ENCODE measurements at regions not wholly inside any gene's neighbourhood (a gene's known extent, or its start where the extent isn't known, plus 50 kb on each side); places are given as distances from the start of the nearest gene placed in this dataset.

DNA sequence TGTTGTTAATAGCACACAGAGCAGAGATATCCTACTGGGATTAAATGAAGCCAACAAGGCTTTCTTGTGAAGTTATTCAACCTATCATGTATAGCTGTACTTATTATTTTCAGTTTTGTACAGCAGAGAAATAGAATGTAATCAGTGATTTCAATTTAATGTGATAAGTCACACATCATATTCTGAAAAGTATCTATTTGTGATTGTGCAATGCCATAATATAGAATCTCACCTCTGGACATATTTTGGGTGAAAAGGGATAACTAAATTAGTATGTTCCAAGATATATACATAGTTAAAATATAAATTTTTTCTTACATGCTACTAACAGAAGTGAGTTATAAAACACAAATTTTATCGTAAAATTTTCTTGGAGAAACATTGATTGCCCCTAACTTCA is 544.3 kb upstream of the KIF2B start:
- CTCF ChIA-PET = no interaction called here
- no peak overlapping the region for H3K27ac ChIP-seq (ENCODE audit: insufficient read depth in 1 of 2, low read depth in 1 of 2, low read length in 2 of 2, poor library complexity in 1 of 2, severe bottlenecking in 2 of 2)
- POLR2A ChIA-PET = no interaction called here

DNA sequence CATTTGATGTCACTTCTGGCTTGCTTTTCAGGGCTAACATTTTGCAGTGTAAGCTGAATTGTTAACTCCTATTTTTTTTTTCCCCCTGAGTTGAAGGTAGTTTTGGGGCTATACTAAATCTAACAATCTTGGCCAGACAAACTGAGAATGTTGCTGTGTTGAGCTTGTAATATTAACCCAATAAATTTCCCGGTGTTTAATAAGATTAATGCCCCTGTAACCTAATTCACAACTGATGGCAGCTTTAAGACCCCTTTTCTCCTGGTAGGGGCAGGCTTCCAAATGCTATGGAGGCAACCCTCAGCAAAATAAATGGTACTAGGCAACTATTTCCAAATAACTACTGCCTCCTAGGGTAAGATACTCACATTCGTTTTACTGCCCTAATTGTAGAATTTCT is 549.6 kb upstream of the KIF2B start:
- H3K27ac ChIP-seq (ENCODE audit: insufficient read depth in 1 of 2, low read depth in 1 of 2, low read length in 2 of 2, poor library complexity in 1 of 2, severe bottlenecking in 2 of 2) = no peak overlapping the region
- no peaks in the 10 kb centered on the region for H3K9me3 ChIP-seq (ENCODE audit: control extremely low read depth in 1 of 5, control insufficient read depth in 4 of 5, insufficient read depth in 2 of 5, low read depth in 1 of 5, low read length in 4 of 5)
- CTCF ChIA-PET = no interaction called here
- no CpG with 5 or more reads among the region's 2 CpGs for WGBS (ENCODE audit: insufficient coverage)
- no peaks in the 10 kb centered on the region for H3K4me1 ChIP-seq (ENCODE audit: control extremely low read depth in 1 of 4, control insufficient read depth in 4 of 4, insufficient read depth in 4 of 4, low read length in 3 of 4)
- no peaks in the 10 kb centered on the region for H3K36me3 ChIP-seq (ENCODE audit: control insufficient read depth in 4 of 4, insufficient read depth in 4 of 4, low read length in 3 of 4)
- POLR2A ChIA-PET = no interaction called here
- H3K27me3 ChIP-seq (replicated peaks in 2 of 5; ENCODE audit: control insufficient read depth in 4 of 5, insufficient read depth in 5 of 5, low read length in 4 of 5) = no peaks in the 10 kb centered on the region
- no peak for DNase-seq
- no peak overlapping the region for H3K4me3 ChIP-seq (ENCODE audit: control insufficient read depth in 1 of 7, extremely low read depth in 1 of 7, insufficient read depth in 4 of 7, low read depth in 2 of 7, low read length in 6 of 7)

More for the DNA sequence above, 544.3 kb upstream of the KIF2B start:
- H3K27me3 ChIP-seq (replicated peaks in 2 of 5; ENCODE audit: control insufficient read depth in 4 of 5, insufficient read depth in 5 of 5, low read length in 4 of 5) = no peaks in the 10 kb centered on the region
- WGBS (ENCODE audit: insufficient coverage) = no CpG with 5 or more reads among the region's 1 CpG
- DNase-seq = no peak
- H3K9me3 ChIP-seq (ENCODE audit: control extremely low read depth in 1 of 5, control insufficient read depth in 4 of 5, insufficient read depth in 2 of 5, low read depth in 1 of 5, low read length in 4 of 5) = no peaks in the 10 kb centered on the region
- no peaks in the 10 kb centered on the region for H3K36me3 ChIP-seq (ENCODE audit: control insufficient read depth in 4 of 4, insufficient read depth in 4 of 4, low read length in 3 of 4)
- H3K4me1 ChIP-seq (ENCODE audit: control extremely low read depth in 1 of 4, control insufficient read depth in 4 of 4, insufficient read depth in 4 of 4, low read length in 3 of 4) = no peaks in the 10 kb centered on the region
- no peak overlapping the region for H3K4me3 ChIP-seq (ENCODE audit: control insufficient read depth in 1 of 7, extremely low read depth in 1 of 7, insufficient read depth in 4 of 7, low read depth in 2 of 7, low read length in 6 of 7)

DNA sequence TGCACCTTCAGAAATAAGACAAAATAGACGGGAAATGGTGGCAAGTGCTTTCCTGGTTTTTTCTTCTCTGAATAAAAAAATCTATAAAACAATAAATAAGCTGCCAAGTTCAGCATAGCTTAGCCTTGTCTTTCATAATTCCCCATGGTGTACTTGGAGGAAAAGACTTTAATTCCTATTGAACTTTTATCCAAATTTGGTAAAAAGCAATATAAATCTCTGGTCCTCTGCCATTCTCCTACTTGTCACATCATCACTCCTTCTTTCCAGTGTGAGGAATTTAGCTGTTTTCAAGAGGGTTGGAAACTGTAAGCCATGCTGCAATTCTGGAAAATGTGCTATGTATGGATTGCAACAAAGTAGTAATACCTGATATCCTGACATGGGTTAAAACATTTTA is 551.8 kb upstream of the KIF2B start:
- WGBS (ENCODE audit: insufficient coverage) = no CpG with 5 or more reads among the region's 1 CpG
- no peaks in the 10 kb centered on the region for H3K36me3 ChIP-seq (ENCODE audit: control insufficient read depth in 4 of 4, insufficient read depth in 4 of 4, low read length in 3 of 4)
- CTCF ChIA-PET = interaction anchor here (0.8 kb wide), 1 partner anchor 23 kb away, joined by 3 read pairs; no protein-coding TSS in a partner anchor
- POLR2A ChIA-PET = no interaction called here
- no peak overlapping the region for H3K4me3 ChIP-seq (ENCODE audit: control insufficient read depth in 1 of 7, extremely low read depth in 1 of 7, insufficient read depth in 4 of 7, low read depth in 2 of 7, low read length in 6 of 7)
- H3K27me3 ChIP-seq (replicated peaks in 2 of 5; ENCODE audit: control insufficient read depth in 4 of 5, insufficient read depth in 5 of 5, low read length in 4 of 5) = no peaks in the 10 kb centered on the region
- H3K4me1 ChIP-seq (ENCODE audit: control extremely low read depth in 1 of 4, control insufficient read depth in 4 of 4, insufficient read depth in 4 of 4, low read length in 3 of 4) = no peaks in the 10 kb centered on the region
- DNase-seq = no peak
- H3K9me3 ChIP-seq (ENCODE audit: control extremely low read depth in 1 of 5, control insufficient read depth in 4 of 5, insufficient read depth in 2 of 5, low read depth in 1 of 5, low read length in 4 of 5) = no peaks in the 10 kb centered on the region
- no peak overlapping the region for H3K27ac ChIP-seq (ENCODE audit: insufficient read depth in 1 of 2, low read depth in 1 of 2, low read length in 2 of 2, poor library complexity in 1 of 2, severe bottlenecking in 2 of 2)

DNA sequence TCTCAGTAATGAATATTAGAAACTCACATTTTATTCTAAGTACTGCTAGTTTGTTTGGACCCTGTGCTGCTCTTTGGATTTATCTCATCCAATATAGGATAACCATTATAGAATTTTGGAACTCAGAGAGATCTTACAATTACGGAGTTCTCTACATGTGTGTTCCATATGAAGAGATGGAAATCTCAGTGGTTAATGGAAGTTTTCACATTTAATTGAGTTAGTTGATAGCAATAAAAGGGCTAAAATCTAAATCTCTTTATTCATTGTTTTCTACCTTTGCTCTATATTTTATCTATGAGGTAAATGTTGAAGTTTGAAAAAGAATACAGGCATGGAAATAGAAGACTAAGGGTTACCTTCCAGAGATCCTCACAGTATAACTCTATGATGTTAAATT is 558.0 kb upstream of the KIF2B start:
- ChIA-PET POLR2A (no interaction called here), CTCF (no interaction called here)
- DNase-seq = no peak
- Histone ChIP-seq H3K36me3 (ENCODE audit: control insufficient read depth in 4 of 4, insufficient read depth in 4 of 4, low read length in 3 of 4) (no peaks in the 10 kb centered on the region), H3K27me3 (replicated peaks in 2 of 5; ENCODE audit: control insufficient read depth in 4 of 5, insufficient read depth in 5 of 5, low read length in 4 of 5) (no peaks in the 10 kb centered on the region), H3K9me3 (ENCODE audit: control extremely low read depth in 1 of 5, control insufficient read depth in 4 of 5, insufficient read depth in 2 of 5, low read depth in 1 of 5, low read length in 4 of 5) (no peaks in the 10 kb centered on the region), H3K4me1 (ENCODE audit: control extremely low read depth in 1 of 4, control insufficient read depth in 4 of 4, insufficient read depth in 4 of 4, low read length in 3 of 4) (no peaks in the 10 kb centered on the region), H3K4me3 (ENCODE audit: control insufficient read depth in 1 of 7, extremely low read depth in 1 of 7, insufficient read depth in 4 of 7, low read depth in 2 of 7, low read length in 6 of 7) (no peak overlapping the region), H3K27ac (ENCODE audit: insufficient read depth in 1 of 2, low read depth in 1 of 2, low read length in 2 of 2, poor library complexity in 1 of 2, severe bottlenecking in 2 of 2) (no peak overlapping the region)
- no CpG with 5 or more reads among the region's 1 CpG for WGBS (ENCODE audit: insufficient coverage)

DNA sequence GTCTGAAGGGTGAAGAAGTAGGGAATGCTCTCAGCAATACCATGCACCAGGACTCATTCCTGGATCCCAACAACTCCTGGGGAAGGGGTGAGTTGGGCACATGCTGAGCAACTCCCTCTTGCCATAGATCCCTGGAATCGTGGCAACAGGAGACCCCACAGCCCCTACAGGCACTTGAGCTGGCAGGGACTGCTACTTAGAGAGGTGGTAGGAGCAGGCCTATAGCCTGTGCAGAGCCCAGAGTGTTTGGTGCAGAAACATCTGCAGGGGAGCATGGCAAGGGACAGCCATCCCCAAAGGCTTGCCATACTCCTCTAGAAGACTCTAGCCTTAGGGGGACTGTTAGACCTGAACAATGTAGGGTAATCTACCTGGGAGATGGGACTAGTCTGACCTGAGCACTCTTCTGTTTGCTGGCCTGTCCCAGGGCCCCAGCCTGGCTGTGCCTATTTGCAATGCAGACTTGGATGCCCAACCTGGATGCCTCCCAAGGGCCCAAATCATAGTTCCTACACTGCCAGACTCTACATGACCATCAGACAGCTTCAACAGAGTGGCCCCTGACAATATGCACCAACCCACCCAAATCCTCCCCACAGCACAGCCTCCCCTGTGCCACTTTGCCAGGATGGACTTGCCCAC is 568.6 kb upstream of the KIF2B start:
- H3K36me3 ChIP-seq (ENCODE audit: control insufficient read depth in 4 of 4, insufficient read depth in 4 of 4, low read length in 3 of 4) = no peaks in the 10 kb centered on the region
- CTCF ChIA-PET = no interaction called here
- 14% methylated on average over 1 of the region's 1 CpG for WGBS (ENCODE audit: insufficient coverage)
- POLR2A ChIA-PET = no interaction called here
- no peak overlapping the region for H3K4me3 ChIP-seq (ENCODE audit: control insufficient read depth in 1 of 7, extremely low read depth in 1 of 7, insufficient read depth in 4 of 7, low read depth in 2 of 7, low read length in 6 of 7)
- no peak for DNase-seq
- H3K4me1 ChIP-seq (ENCODE audit: control extremely low read depth in 1 of 4, control insufficient read depth in 4 of 4, insufficient read depth in 4 of 4, low read length in 3 of 4) = no peaks in the 10 kb centered on the region
- no peaks in the 10 kb centered on the region for H3K27me3 ChIP-seq (replicated peaks in 2 of 5; ENCODE audit: control insufficient read depth in 4 of 5, insufficient read depth in 5 of 5, low read length in 4 of 5)
- H3K9me3 ChIP-seq (ENCODE audit: control extremely low read depth in 1 of 5, control insufficient read depth in 4 of 5, insufficient read depth in 2 of 5, low read depth in 1 of 5, low read length in 4 of 5) = peaks cover 0 to 5% (median 0%) of the 10 kb centered on the region in 5 experiments
- H3K27ac ChIP-seq (ENCODE audit: insufficient read depth in 1 of 2, low read depth in 1 of 2, low read length in 2 of 2, poor library complexity in 1 of 2, severe bottlenecking in 2 of 2) = no peak overlapping the region

DNA sequence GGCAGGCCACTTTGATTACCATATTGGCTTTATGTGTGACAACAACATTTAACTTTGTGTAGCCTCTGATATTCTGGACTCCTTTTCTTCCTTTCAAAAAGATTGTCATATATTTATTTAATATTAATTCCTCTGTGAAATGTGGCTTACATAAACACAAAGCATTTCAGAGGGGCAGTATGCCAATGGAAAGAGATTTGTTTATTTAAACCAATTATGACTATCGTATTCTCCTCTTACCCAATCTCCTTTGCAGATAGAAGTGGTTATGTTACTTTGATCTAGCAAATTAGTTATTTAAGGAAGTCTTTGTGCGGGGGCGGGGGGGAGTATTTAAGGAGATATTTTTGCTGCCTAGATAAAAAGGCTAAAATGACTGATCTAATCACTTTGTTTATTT is 573.7 kb upstream of the KIF2B start:
- Histone ChIP-seq H3K27ac (ENCODE audit: insufficient read depth in 1 of 2, low read depth in 1 of 2, low read length in 2 of 2, poor library complexity in 1 of 2, severe bottlenecking in 2 of 2) (no peak overlapping the region), H3K9me3 (ENCODE audit: control extremely low read depth in 1 of 5, control insufficient read depth in 4 of 5, insufficient read depth in 2 of 5, low read depth in 1 of 5, low read length in 4 of 5) (peaks cover 0 to under 1% (median 0%) of the 10 kb centered on the region in 5 experiments), H3K36me3 (ENCODE audit: control insufficient read depth in 4 of 4, insufficient read depth in 4 of 4, low read length in 3 of 4) (no peaks in the 10 kb centered on the region), H3K27me3 (replicated peaks in 2 of 5; ENCODE audit: control insufficient read depth in 4 of 5, insufficient read depth in 5 of 5, low read length in 4 of 5) (no peaks in the 10 kb centered on the region), H3K4me3 (ENCODE audit: control insufficient read depth in 1 of 7, extremely low read depth in 1 of 7, insufficient read depth in 4 of 7, low read depth in 2 of 7, low read length in 6 of 7) (no peak overlapping the region), H3K4me1 (ENCODE audit: control extremely low read depth in 1 of 4, control insufficient read depth in 4 of 4, insufficient read depth in 4 of 4, low read length in 3 of 4) (no peaks in the 10 kb centered on the region)
- no CpG with 5 or more reads among the region's 3 CpGs for WGBS (ENCODE audit: insufficient coverage)
- ChIA-PET CTCF (interaction anchor here (1.0 kb wide), 1 partner anchor 22 kb away, joined by 3 read pairs; no protein-coding TSS in a partner anchor), POLR2A (no interaction called here)
- no peak for DNase-seq

DNA sequence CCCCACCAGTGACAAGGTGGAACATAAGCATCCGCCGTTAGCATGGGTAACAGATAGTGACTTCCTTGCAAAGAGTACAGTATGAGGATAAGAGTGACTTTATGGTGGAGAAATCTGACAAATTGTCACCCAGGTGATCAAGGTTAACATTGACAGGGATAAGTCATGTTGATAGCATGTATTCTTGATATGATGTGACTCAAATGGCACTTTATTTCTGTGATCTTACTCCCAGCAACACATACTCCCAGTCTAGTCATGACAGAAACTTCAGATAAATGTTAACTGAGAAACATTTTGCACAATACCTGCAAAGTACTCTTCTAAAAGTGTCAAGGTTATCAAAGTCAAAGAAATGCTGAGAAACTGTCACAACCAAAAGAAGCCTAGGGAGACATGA is 588.6 kb upstream of the KIF2B start:
- H3K4me1 ChIP-seq (ENCODE audit: control extremely low read depth in 1 of 4, control insufficient read depth in 4 of 4, insufficient read depth in 4 of 4, low read length in 3 of 4) = no peaks in the 10 kb centered on the region
- peaks cover 0 to 6% (median 0%) of the 10 kb centered on the region in 5 experiments for H3K9me3 ChIP-seq (ENCODE audit: control extremely low read depth in 1 of 5, control insufficient read depth in 4 of 5, insufficient read depth in 2 of 5, low read depth in 1 of 5, low read length in 4 of 5)
- POLR2A ChIA-PET = no interaction called here
- CTCF ChIA-PET = no interaction called here
- H3K36me3 ChIP-seq (ENCODE audit: control insufficient read depth in 4 of 4, insufficient read depth in 4 of 4, low read length in 3 of 4) = no peaks in the 10 kb centered on the region
- no peak for DNase-seq
- 100% methylated on average over 2 of the region's 2 CpGs for WGBS (ENCODE audit: insufficient coverage)
- no peak overlapping the region for H3K4me3 ChIP-seq (ENCODE audit: control insufficient read depth in 1 of 7, extremely low read depth in 1 of 7, insufficient read depth in 4 of 7, low read depth in 2 of 7, low read length in 6 of 7)
- no peak overlapping the region for H3K27ac ChIP-seq (ENCODE audit: insufficient read depth in 1 of 2, low read depth in 1 of 2, low read length in 2 of 2, poor library complexity in 1 of 2, severe bottlenecking in 2 of 2)
- no peaks in the 10 kb centered on the region for H3K27me3 ChIP-seq (replicated peaks in 2 of 5; ENCODE audit: control insufficient read depth in 4 of 5, insufficient read depth in 5 of 5, low read length in 4 of 5)
